Fibroblast of the conjunctiva (primary cell): ENCODE measurements at regions not wholly inside any gene's neighbourhood (a gene's known extent, or its start where the extent isn't known, plus 50 kb on each side); places are given as distances from the start of the nearest gene placed in this dataset.

Experiments
- DNase-seq: peaks from one replicate; pipeline ENCODE4 v3.0.0-alpha.2; 2010; ENCODE audit warnings: low read depth

GRCh38 chr13:90532861-90533492 lies 814.5 kb upstream of the MIR17HG start:
- DNase-seq, result no peak

DNA sequence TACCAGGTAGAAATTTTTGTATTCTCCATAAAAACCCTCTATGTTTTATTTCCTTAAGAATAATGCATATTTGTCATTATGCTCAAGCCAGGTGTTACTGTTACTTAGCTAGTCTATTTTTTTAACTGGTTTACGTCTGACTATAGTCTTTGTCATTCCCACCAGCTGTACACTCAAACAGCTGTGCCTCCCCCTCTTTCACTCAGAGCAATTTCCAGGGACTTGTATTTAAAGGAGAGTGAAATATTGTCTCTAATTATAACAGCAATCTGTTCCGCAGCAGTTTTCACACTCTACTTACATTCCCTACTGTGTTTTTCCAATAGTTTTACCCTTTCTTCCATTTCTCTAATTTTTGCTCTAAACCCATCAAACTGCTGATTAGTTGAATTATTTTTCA lies 813.6 kb upstream of the MIR17HG start:
- no peak for DNase-seq

DNA sequence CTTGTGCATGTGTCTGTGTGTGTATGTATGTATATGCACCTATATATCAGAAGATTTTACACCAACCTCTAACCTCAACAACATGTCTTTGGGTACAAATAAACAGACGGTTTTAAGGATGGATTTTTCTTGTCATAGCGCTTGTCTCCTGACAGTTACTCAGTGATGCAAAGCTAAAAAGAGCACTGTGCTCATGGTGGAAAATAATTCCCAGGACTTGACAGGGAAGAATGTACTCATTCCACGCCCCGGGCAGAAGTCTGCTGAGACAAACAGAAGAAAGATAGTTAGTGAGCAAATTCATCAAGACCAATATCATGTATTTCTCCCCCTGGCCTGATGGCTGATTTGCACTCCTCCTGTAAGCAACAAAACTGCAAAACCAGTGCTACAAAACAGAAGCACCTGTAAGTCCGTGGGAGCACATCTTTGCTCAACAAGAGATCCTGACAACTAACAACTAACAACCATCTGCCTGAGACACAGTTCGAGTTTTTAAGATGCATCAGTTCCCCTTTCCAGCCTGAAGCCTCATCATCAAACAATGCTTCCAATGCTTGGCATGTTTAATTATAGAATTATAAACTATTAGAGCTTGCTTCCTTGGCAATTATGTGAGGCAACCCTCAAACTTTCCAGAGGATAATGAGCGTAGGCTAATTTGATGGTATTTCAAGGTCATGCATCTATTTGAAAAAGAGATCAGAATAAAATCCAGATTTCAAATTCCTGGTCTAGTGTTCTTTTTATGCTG lies 812.7 kb upstream of the MIR17HG start:
- DNase-seq, result no peak

GRCh38 chr13:90535421-90535820 lies 812.1 kb upstream of the MIR17HG start:
- no peak for DNase-seq

GRCh38 chr13:90538063-90538462 lies 809.4 kb upstream of the MIR17HG start:
- DNase-seq, result no peak

DNA sequence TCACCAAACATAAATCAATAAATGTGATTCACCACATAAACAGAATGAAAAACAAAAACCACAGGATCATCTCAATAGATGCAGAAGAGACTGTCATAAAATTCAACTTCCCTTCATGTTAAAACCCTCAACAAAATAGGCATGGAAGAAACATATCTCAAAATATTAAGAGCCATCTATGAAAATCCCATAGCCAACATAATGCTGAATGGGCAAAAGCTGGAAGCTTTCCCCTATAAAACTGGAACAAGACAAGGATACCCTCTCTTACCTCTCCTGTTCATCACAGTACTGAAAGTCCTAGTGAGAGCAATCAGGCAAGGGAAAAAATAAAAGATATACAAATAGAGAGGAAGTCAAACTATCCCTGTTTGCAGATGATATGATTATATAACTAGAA lies 806.1 kb upstream of the MIR17HG start:
- no peak for DNase-seq

DNA sequence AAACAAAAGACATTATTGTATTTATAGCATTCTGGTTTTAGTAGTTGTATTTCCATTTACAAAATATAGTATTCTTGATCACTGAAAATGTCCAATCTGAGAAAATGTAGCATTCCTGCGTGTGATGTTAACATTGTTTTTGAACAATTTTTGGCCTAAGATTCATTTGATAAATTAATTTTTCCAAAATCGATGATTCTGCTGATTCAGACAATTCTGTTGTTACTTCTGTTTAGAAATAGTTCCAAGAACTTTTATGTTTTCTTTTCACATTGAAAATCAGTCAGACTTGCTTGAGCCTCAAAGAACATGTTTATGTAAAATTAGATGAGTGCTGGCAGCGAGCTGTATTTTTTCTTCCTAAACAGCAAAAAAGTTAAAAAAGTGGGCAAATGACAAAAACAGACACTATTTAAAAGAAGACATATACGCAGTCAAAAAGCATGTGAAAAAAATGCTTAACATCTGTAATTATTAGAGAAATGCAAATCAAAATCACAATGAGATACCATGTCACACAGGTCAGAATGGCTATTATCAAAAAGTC lies 804.5 kb upstream of the MIR17HG start:
- DNase-seq, result no peak

DNA sequence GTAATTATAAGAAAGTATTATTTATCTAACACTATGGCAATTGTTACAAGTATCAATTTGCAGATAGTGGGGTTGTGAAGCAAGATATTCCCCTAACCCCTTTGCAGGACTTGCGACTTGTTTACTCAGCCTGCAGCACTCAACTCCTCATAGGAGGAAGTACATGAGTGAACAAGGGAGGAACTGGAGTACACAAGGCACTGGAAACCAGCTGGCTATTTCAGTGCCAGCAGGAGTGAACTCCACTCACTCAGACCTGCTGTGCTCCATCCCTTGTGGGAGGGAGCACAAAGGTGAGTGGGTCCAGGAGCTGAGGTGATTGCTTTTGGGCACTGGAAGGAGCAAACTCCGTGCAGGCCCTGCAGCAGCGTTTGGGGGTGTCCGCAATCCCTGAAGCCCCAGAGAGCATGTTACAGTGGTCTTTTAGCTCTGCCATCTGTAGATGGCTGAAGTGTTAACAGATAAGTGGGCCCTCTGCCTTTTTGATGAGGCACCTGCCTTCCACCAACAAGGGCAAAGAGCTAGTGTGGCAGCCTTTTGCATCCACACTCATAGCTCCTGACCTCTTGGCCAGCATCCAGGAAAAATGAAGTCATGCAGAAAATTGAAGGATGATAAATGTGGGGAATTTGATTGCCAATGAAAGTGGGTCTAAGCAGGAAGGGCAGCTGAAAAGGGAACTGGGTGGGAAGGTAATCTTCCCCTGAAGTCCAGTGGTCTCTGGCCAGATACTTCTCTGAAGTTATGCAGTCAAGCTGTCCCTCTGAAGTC lies 802.2 kb upstream of the MIR17HG start:
- DNase-seq, result no peak

DNA sequence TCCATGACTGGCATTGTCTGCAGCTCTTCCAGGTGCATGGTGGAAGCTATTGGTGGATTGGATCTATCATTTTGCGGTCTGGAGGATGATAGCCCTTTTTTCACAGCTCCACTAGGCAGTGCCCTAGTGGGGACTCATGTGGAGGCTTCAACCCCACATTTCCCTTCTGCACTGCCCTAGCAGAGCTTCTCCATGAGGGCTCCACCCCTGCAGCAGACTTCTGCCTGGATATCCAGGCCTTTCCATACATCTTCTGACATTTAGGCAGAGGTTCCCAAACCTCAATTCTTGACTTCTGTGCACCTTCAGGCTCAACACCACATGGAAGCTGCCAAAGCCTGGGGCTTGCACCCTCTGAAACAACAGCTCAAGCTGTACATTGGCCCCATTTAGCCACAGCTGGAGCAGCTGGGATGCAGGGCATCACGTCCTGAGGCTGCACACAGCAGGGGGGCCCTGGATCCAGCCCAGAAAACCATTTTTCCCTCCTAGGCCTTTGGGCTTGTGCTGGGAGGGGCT lies 800.2 kb upstream of the MIR17HG start:
- no peak for DNase-seq

DNA sequence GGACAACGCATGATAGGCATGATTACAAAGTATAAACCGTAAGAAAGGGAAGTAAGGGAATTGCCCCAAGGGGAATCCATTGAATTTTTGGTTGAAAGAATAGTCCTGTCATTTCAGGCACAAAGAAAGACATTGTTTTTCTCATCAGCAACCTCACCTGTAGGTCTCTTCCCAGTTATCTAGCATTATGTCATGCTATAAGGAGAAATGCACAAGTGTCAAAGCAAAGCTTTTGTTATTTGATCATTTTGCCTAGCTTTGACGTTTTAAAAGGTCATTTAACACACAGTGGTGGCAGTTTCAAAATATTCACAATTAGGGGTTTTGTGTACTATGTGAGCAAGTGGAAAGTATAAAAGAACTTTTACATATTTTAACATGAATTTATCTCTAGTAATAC lies 796.2 kb upstream of the MIR17HG start:
- no peak for DNase-seq

- DNase-seq, result no peak
These were observed 794.8 kb upstream of the MIR17HG start for GRCh38 chr13:90552702-90553101.

GRCh38 chr13:90553159-90553558 lies 794.3 kb upstream of the MIR17HG start:
- DNase-seq, result no peak

GRCh38 chr13:90557626-90558025 lies 789.9 kb upstream of the MIR17HG start:
- DNase-seq, result no peak

- no peak for DNase-seq
These were observed 785.0 kb upstream of the MIR17HG start for GRCh38 chr13:90562443-90562842.

GRCh38 chr13:90564096-90564495 lies 783.4 kb upstream of the MIR17HG start:
- no peak for DNase-seq

- no peak for DNase-seq
These were observed 782.9 kb upstream of the MIR17HG start for GRCh38 chr13:90564566-90564965.

DNA sequence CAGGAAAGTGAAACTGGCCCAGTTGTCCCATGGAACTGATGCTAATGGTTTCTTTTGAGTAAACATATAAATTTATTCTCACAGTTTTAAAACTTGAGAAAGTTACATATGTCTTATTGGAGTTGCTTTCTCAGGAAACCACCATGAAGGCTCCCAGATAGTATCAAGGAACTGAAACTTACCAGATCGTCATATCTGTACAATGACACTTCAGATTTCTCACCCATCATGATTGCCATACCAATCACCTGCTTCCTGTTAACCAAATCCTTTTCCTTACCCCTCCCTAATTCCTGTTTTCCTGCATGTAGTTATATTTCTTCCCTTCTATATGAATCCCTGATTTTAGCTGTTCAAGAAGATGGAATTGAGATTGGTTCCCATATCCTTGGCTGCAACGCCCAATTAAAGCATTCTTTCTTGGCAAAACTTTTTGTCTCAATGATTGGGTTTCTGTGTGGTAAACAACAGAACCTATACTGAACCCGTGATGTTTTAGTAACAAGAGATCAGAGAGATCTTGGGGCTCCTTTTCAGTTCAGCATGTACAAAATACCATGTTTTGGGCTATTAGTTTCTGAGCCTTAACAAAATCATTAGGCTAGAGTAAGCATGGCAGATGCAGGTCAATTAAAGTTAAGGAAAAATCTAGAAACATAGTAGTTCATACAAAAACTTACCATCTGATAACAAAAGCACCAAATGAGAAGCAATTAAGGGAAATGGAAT lies 781.3 kb upstream of the MIR17HG start:
- DNase-seq, result no peak

DNA sequence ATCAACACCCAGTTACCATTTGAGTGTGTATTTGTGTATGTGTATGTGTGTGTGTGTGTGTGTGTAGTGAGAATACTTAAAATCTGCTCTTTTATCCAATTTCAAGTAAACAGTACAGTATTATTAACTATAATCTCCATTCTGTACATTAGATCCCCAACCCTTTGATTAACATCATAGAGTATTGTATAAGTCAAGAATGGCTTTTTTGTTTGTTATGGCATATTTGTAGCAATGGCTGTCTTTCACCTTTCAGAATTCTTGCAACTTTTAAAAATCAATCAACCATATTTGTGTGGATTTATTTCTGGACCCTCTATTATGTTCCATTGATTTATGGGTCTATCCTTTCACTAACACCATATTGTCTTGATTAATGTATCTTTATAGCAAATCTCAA lies 779.3 kb upstream of the MIR17HG start:
- DNase-seq, result no peak

GRCh38 chr13:90576067-90576466 lies 771.4 kb upstream of the MIR17HG start:
- DNase-seq, result no peak

DNA sequence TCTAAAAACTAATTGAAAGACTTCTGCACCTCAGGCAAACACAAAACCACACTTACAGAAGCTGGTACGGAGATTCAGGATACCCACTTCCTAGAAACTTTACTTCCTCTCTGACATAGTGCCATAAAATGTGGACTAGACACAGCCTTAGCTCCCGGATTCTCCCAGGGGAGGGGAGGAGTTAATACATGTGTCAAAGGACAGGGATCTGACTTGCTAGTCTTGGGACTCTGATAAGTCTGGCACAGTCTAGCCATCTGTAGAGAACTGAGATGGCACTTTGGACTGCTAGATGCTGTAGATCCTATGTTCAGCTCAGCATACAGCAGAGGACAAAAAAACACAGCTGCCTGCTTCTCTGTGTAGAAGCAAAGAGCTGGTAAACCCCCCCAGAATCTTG lies 769.8 kb upstream of the MIR17HG start:
- no peak for DNase-seq

GRCh38 chr13:90585392-90585791 lies 762.1 kb upstream of the MIR17HG start:
- DNase-seq, result no peak
